UCSD-AML1 (cell line): ENCODE measurements at regions not wholly inside any gene's neighbourhood (a gene's known extent, or its start where the extent isn't known, plus 50 kb on each side); places are given as distances from the start of the nearest gene placed in this dataset.
"Not testable (repeated sequence)": the region's sequence is repeated elsewhere in the genome, so short reads cannot be mapped to it uniquely, and the experiment has no call there.

Experiments
- DNase-seq: peaks from one replicate; lab custom pipeline; 2025; ENCODE audit not compliant: unreplicated experiment; lab: John Stamatoyannopoulos, UW

GRCh38 chr7:13631207-13632049 is 358.0 kb downstream of the ETV1 start:
- DNase-seq = not testable (repeated sequence)

- DNase-seq = no peak
Measured at GRCh38 chr7:13633857-13634256, 355.6 kb downstream of the ETV1 start.

DNA sequence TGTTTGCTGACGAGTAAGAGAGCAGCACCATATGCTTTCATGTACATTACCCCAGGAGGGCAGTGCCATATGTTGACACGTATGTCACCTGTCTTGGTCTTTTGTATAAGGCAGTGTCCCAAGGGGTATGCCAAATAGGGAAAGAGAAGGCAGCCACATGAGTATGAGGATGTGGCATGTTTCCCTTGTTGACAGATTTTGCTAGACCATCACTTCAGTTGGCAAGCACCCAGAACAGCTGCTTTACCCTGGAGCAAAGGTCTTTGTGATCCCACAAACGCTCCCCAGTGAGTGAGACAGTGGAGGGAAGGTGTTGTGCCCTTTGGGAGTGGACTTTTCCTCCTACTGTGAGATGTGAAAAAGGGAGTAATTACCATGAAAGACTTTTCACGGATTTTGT is 350.1 kb downstream of the ETV1 start:
- no peak for DNase-seq

DNA sequence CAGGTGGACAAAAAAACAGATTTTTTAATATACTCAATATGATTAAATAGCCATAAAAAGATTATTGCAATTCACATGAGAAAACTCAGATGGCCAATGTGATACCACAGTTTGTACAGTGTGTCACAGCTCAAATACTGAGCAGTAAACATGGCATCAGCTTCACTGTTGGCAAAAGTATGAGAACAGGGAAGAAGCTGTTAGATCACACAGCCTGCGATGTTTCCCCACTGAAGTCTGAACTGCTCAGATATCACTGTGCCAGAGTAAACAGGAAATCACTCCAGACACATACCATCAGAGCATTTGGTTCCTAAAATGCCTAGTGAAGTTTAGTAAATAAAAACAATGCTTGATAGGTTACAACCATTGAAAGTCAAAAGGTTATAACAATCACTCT is 347.8 kb downstream of the ETV1 start:
- no peak for DNase-seq

DNA sequence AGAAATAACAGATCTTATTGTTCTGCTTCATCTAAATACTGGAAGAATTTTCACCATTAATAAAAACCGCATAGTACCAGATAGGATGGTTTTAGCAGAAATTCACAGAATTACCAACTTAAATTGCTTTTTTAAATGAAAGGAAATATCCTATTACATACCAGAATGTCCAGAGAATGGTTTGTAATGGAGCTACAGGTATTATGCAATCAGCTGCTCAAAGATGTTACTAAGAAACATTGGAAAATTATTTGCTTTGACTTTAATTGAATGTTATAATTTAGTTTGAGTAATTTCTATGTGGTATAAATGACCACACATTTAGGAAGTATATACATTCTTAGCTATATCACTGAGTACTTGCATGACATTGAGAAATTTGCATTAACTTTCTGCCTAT is 338.3 kb downstream of the ETV1 start:
- no peak for DNase-seq

DNA sequence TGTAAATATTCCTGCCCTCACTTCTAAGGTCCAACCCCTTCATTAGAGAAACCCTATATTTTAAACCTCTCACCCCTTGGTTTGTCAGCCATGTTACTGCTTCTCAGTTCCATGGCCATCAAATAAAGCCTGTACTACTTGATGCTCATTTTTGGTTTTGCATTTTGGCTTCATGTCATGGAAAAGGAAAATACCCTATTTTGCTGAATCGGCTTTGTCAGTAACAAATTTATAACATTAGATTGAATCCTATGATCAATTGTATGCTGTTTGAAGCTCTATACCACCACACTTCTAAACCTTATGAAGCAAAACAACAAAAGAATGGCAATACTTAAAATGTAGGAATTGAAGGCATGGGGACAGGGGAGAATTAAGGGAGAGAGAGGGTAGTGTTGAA is 333.1 kb downstream of the ETV1 start:
- no peak for DNase-seq

- no peak for DNase-seq
Measured at GRCh38 chr7:13673290-13673689, 316.2 kb downstream of the ETV1 start.

- DNase-seq = no peak
Measured at GRCh38 chr7:13682626-13683025, 306.8 kb downstream of the ETV1 start.

GRCh38 chr7:13687500-13687899 is 302.0 kb downstream of the ETV1 start:
- DNase-seq = no peak

DNA sequence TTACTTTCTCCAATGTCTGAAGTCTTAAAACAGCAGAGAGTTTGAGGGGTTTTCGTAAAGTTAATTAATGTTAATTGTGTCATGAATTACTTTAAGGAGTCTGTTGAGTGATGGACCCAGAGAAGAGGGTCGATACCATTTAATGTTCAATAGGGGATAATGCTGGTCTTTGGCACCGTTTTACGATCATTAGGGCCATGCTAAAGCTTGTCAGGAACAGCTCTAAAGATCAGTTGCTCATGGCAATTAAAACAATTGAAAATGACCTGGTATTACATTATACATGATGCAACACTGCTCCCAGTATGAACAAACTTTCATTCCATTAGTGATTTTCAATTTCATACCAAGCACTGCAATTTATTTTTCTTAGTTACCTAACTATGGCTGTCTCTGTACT is 296.9 kb downstream of the ETV1 start:
- no peak for DNase-seq

DNA sequence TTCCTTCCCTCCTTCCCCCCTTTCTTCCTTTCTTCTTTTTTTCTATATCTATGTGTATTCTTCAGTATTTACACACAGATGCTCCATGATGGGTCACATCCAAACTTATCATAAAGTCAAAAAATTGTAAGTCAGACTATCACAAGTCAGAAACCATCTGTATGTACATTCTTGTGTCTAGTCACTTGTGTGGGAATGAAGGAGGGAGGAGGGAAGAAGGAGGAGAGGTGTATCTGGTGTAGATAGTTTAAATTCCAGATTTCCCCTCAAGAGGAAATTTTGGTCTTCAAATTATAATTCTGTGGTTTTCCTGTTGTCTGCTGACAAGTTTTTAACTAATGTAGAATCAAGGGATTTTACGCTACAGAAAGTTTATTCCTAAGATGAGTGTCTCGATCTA is 287.2 kb downstream of the ETV1 start:
- DNase-seq = no peak

GRCh38 chr7:13708670-13709069 is 280.8 kb downstream of the ETV1 start:
- no peak for DNase-seq

DNA sequence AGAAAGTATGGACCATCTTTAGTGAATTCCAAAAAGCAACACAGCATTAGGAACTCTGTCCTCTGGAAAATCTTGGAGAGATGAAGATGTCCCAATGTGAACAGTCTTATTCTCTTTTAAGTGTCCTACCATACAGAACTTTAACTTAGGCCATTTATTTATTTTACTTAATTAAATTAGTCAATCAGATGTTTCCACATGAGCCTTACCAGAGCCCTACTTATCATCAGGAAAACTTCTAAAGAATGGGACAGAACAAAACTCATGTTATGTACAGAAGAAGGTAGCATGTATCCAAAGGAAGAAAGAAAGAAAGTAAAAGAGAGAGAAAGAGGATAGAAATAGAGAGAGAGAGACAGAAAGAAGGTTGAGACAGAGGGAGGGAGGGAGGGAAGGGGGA is 276.4 kb downstream of the ETV1 start:
- DNase-seq = no peak

DNA sequence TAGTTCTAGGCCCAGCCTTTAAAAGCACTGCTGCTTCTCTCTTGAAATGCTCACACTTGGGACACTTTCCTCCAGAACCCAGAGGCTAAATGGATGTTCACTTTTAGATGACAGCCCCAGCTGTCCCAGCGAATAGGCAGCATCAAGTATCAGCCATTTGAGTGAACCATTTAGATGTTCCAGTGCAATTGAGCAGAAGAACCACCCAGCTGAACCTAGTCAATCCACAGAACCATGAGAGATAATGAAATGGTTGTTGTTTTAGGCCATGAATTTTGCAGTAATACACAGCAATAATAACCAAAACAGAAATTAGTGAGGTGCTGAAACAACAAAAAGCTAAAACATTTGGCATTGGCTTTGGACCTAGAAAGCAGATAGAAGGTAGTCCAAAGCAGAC is 273.9 kb downstream of the ETV1 start:
- no peak for DNase-seq

DNA sequence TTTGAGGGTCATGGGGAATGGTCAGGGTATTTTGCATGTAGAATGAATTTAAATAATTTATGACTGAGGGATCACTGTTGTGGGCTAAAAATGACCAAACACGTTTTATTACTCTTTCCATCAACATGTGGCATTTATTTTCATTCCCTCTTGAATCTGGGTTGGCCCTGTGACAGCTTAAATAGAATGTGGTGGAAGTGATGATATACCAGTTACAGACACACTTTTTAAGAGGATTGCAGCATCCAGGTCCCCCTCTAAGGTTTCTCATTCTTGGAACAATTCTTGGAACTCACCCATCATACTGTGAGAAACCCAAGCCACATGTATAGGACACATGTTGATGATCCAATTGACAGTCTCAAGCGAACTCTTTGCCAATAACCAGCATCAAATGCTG is 272.4 kb downstream of the ETV1 start:
- no peak for DNase-seq

DNA sequence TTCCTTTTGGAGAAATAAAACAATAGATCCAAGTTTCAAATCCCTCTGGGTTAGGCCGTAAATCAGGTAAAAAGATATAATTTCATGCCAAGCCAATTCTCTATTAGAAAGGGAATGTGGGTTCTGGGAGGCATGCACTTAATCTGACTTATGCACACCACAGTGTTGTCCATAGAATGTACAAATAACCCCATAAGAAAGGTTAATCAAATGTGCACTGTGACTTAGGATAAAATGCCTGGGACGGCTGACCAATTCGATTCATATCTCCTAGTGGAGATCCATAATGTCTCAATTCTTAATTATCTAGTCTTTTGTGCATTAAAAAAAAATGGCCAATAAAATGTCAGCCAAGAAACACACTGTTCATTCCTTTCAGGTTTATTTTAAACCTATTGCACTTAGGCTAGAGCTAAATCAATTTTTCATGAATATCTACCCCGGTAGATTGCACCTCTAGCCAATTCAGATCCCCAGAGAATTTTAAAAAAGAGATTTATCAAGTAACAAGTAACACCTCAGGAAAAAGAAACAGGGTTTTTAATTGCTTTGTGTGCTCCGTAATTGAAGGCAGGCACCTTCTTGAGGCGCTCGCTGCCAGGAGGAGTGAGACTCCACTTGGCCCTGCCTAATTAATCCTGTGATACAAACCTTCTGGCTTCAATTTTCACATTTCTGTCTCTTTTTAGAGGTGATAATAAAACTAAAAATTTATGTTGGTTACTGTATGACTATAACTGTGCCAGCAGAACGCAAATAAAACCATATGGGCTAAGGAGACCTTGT is 265.1 kb downstream of the ETV1 start:
- no peak for DNase-seq

DNA sequence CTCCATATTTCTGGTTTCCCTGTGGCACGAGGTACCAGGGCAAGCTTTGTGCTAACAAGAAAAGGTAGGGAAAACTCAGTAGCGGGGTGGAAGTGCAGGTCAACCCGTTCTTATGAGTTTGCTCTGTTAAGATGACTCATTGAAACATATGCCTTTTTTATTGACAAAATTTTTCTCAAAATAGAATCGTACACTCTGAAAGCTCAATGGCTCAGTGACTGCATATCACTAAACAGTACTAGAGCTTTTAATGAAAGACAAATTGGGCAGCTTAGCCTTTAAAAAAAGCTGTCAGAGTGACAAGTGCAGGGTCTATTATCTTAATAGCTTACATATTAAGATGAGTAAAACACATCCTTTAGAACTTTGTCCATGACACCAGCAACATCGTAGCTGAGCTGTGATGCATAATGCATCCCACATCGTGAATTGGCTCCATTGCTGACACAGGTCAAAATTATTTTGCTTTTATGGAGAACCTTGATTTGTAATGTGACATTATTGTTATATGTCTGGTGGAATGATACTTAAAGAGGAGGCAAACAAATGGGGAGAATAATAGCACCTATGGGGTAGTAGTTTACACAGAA is 264.4 kb downstream of the ETV1 start:
- no peak for DNase-seq

GRCh38 chr7:13725591-13725990 is 263.9 kb downstream of the ETV1 start:
- DNase-seq = no peak

DNA sequence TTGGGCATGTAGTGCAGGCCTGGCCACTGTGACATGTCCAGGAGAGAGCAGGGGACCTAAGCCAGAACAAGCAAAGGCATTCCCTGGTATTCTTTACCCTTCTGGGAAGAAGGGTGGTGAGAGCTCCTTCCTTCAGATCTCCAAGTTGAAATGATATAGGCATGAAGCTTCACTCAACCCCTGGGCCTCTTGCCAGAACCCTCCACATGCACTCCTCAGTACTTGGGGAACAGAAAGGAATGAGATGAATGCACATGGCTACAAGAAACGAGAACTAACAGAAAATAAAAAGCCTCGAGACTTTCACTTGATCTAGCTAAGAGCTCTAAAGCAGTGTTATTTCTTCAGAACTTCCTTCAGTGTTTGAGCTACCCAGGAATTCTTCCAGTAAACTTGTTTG is 262.2 kb downstream of the ETV1 start:
- no peak for DNase-seq

DNA sequence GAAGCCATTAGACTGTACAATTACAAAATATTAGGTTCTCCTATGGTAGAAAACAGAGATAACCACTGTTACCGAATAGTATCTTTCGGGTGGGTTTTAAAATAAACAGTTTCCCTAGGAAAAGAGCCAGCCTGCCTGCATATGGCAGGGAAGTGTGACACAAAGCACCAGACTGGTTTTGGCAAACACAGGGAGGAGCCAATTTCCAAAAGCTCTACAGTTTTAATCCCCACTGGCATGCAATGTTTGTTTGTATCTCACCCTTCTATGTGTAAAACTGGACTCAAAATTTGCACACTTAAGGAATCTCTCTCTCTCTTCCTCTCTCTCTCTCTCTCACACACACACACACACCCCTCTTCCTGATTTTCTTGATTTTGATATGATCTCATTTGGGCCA is 261.7 kb downstream of the ETV1 start:
- no peak for DNase-seq

- DNase-seq = not testable (repeated sequence)
Measured at GRCh38 chr7:13728430-13728829, 261.0 kb downstream of the ETV1 start.

DNA sequence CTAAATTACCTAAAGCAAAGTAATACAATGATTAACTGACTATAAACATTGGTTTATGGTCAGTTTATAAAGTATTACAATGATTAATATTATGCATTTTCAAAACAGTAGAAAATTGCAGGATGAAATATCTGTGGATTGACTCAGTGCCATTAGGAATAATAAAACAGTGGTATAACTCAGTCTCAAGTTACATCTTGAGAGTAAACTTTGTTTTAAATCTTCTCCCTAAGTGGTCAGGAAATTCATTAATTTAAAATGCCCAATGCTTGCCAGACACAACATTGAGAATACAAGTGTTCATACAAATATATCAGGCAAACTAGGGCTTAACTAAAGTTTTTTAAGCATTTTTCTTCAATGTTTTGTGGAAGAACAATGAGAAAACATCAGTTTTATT is 257.8 kb downstream of the ETV1 start:
- DNase-seq = no peak
